NCI-H2171 treated with DMSO at 0.1 percent for 48 hours (cell line): ENCODE measurements at regions not wholly inside any gene's neighbourhood (a gene's known extent, or its start where the extent isn't known, plus 50 kb on each side); places are given as distances from the start of the nearest gene placed in this dataset.

Experiments used
- DNase-seq: peaks from one replicate; lab custom pipeline; 2025; lab: John Stamatoyannopoulos, UW

DNA sequence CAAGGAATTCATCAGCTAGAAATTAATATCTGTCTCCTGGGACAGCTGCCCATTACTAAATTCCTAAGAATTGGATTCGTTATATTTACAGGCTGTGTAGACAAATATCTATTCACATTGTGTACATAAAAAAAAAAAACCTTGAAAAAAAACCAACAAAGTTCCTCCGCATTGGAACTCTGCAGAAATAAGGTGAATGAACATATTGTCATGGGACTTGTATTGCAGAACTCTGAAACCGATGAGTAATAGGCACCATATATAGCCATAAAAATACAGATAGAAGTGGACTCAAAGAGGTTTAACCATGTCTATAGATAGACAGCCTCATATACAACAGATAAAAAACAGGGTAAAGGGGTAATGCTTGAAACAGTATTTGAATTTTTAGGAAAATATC, 909.9 kb upstream of the CHAC2 start:
- no peak for DNase-seq

DNA sequence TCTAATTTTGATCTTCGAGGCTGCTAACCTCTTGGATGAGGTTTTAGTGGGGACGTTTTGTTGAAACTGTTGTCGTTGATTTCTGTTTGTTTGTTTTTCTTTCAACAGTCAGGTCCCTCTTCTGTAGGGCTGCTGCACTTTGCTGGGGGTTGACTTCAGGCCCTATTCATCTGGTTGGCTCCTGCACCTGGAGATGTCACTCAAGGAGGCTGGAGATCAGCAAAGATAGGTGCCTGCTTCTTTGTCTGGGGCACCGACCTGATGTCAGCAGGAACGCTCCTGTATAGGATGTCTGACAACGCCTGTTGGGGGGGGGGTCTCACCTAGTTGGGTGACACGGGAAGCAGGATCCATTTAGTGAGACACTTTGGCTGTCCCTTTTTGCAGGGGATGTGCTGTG, 915.6 kb upstream of the CHAC2 start:
- DNase-seq, result no peak

DNA sequence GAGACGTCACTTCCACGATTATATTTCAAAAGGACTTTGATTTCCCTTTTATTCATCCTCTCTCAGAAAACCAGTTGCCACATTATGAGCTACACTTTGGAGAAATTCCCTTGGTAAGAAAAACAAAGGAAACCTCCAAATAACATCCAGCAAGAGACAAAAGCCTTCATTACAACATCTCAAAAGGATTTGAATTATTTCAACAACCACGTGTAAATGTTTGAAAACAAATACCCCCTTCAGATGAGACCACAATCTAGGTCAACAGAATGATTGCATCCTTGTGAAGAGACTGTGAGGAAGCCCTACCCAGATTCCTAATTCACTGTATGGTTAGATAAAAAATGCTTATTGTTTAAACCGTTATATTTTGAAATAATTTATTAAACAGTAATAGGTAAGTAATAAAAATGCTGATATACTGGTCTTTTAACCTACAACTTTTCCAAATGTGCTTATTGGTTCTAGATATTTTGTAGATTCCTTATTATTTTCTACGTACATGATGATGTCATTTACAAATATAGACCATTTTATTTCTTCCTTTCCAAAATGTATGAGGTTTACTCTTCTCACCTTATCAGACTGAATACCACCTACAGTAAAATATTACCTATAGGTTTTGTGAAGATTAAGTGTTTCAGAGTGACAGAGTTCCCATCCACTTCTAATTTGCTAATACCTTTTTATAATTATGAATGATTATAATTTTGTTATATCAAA, 922.7 kb upstream of the CHAC2 start:
- DNase-seq, result no peak

DNA sequence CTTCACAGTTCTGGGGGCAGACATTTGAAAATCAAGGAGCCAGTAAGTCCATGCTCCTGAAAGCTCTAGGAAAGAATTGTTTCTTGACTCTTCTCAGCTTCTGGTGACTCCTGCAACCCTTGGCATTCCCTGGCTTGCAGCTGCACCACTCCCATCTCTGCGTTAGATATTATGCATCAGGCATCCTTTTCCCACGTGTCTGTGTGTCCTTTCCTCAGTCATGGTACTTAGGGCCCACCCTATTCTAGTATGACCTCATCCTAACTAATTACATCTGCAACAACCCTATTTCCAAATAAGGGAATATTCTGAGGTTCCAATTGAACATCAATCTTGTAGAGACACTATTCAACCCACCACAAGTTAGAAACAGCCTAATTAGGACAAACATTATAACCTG, 931.7 kb upstream of the CHAC2 start:
- no peak for DNase-seq

DNA sequence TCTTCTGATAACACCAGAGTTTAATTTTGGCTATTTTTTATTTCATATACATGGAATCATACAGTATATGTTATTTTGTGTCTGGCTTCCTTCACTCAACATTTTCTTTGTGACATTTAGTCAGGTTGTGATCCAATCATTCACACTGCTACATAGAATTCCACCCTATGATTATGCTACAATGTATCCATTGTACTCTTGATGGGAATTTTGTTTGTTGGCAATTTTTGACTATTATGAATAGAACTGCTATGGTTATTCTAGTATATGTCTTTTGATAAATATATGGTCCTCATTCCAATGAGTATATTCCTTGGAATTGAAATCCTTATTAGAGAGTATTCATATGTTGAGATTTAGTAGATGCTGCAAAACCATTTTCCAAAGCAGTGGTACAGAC, 936.4 kb upstream of the CHAC2 start:
- no peak for DNase-seq

DNA sequence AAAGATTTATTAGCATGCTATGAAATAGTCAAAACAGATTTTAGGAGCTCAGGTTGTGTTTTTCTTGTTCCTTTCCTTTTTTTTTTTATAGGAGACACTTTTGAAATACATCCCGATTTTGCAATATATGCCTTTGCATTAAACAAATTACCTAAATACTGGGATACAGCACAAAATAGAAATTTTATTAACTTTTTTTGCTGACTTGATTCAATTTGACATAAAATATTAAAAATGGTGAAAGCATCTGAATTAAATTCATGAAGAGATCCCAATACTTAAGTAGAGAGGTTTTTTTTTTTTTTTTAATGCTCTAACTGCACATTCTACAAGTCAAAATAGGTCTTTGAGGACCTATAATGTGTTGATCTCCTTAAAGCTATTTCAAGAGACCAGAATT, 939.5 kb upstream of the CHAC2 start:
- no peak for DNase-seq

DNA sequence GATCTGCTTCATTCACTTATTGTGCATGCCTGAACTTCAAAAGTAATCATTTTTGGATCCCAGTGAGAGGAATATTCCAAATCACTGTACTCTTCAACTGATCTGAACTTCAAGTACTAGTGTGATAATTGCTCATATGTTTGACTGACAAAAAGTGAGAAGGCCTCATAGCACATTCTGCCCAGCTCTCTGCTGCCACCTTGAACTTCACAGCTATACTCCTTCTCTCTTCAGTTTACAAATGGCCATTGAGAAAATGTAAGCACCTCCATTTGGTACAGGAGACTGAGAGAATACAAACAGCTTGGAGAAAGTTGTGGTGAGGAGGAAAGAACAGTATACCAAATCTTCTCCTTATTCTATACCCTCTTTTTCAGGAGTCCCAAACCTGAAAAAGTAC, 946.0 kb upstream of the CHAC2 start:
- DNase-seq, result peak; percentile 50

DNA sequence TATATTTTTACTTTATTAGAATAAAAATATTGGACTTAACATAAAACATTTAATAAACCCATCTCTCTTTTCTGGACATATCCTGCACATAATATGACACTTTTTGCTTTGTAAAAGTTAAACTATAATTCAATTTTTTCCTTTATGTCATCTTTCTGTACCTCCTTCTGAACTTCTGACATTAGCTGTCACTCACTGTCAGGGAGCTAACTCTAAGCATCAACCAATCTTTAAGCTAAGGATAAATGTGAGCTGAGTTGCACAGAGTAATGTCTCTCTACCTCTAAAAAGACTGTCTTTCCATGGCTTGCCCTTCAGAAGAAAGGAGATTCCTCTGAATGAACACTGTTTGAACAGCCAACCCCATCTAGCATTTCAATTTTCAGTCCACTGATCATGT, 948.6 kb upstream of the CHAC2 start:
- DNase-seq, result no peak

DNA sequence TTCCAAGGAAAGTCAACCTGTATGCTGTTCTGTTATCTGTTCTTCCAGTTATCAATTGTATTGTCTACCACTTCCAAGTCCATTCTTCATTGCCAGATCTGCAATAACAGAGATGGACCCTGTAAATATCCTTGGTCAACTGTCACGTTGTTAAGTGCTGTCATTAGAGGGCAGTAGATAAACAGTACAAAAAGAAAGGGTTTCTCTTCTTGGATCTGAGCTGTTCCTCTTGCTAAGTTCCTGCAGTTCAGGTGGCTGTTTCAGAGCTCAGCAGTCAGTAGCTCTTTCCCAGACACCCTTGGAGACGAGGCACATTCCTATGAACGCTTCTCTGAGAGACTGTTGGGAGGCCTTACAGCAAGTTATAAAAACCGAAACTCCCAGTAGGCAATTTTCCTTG, 957.1 kb upstream of the CHAC2 start:
- peak; percentile 9 for DNase-seq

DNA sequence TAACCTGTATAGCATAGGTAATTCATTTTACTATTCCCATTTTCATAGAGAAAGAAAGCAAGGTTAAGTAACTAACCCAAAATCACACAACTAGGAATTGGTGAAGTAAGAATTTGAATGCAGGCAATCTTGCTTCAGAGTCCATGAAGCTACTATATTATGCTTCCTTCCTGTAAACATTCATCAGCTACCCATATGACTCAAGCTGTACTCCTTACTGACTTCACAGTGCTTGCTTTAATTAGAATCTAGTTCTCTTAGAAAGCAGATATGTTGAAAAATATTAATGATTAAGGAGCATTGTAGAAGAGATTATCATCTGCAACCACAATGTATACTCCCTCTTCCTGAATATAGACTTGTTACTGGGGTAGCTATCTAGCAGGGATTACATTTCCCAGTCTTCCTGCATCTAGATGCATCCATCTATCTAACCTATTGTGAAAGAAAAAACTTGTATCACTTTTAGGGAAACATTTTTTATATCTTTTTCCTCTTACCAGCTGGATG, 961.6 kb upstream of the CHAC2 start:
- no peak for DNase-seq

DNA sequence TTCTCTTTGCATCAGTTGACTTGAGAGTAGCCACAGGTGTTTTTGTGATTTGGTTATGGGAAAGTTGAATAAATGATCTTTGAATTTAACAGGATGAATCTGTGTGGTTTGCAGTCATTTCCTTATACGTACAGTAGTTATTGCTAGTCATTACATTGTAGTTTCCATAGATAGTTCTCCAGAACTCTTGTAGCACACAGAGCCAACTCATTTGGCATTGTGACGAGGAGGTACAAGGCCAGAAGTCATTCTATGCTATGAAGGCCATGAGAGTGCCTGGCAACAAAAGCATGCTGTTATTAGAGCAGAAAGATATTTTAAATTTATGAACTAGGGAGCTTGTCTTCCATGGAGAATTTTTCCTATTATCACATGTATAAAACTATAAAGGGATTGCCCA, 973.0 kb upstream of the CHAC2 start:
- DNase-seq, result no peak

DNA sequence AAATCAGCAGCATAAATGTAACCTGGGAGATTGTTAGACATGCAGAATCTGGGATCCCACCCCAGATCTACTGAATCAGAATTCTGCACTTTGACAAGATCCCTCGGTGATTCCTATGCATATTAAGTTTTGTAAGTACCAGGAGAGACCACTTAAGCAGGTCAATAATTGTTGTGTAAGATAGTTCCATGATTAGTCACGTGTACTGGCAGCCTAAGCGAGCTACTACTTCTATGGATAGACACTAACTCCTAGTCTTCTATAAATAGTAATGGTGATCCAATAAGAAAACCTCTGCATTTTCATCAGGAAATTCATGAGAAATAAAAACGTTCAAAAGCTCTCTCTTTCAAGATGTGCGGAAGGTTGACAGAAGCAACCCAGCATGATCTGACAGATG, 988.2 kb upstream of the CHAC2 start:
- no peak for DNase-seq

DNA sequence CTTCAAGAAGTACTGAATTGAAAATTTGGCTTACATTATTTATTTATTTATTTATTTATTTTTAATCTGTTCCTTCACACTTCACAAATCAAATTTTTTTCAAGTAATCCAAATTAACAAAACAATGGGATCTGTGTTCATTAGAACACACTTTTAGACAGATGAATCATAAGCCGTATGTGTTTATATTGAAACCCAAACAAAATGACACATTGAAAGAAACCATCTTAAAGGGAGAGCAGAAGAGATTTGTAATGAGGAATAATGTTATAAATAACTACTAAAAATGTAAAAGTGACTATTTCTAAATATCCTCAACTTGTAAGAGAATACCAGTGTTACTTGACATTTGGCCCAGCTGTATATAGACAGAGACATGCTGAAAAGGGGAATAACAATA, 991.0 kb upstream of the CHAC2 start:
- no peak for DNase-seq

DNA sequence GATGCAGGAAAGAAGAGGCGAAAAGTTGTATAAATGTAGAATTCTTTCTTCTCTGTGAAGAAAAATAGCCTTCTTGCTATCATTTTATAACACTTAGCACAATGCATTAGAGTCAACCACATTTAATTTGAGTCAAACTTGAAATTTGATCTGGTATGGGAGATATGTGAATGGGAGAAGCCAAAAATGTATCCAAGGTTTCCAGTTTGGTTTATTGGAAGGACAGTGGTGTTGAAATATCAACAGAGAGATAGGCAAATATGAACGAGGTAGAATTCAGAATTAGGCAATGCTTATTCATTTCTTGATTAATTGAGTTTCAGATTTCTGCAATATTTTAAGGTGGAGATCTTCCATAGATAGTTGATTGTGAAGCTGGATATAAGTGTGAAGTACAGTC, 991.9 kb upstream of the CHAC2 start:
- DNase-seq, result no peak

DNA sequence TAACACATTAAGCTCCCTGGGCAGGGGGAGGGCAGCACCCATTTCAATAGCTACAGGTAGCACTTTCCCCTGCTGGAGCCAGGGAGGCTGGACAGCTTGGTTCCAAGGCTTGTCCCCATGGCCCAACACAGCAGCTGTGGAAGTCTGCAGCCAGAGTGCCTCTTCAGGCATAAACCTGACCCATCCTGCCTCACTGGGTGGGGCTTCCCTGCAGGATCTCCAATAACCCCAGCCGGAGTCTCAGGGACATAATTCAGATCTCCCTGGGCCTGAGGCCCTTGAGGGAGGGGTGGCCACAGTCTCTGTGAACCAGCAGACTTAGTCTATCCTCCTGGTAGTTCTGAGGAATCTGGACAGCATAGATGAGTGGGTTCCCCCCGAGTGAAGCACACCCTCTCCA, 1001.9 kb upstream of the CHAC2 start:
- no peak for DNase-seq

DNA sequence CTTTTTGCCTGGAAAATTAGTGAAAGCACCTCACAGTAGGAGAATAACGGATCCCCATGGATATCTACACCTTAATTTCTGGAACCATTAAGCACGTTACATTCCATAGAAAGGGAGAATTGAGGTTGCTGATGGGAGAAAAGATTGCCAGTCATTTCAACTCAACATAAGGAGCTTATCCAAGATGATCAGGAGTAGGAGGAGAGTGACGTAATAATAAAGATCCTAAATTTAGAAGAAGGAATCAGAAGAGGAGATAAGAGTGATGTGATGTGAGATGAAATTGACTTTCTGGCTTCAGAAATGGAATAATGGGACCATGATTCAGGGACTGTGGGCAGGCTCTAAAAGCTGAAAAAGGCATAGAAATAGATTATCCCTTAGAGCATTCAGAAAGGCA, 1017.8 kb upstream of the CHAC2 start:
- no peak for DNase-seq

DNA sequence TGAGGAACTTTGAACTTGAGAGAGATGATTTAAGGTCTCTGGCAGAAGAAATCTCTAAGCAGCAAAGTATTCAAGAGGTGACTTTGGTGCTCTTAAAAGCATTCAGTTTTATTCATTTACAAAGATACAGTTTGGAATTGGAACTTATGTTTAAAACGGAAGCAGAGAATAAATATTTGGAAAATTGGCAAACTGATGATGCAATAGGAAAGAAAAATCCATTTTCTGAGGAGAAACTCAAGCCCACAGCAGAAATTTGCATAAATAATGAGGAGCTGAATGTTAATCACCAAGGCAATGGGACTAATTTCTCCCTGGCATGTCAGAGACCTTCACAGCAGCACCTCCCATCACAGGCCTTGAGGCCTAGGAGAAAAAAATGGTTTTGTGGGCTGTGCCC, 1022.5 kb upstream of the CHAC2 start:
- no peak for DNase-seq

DNA sequence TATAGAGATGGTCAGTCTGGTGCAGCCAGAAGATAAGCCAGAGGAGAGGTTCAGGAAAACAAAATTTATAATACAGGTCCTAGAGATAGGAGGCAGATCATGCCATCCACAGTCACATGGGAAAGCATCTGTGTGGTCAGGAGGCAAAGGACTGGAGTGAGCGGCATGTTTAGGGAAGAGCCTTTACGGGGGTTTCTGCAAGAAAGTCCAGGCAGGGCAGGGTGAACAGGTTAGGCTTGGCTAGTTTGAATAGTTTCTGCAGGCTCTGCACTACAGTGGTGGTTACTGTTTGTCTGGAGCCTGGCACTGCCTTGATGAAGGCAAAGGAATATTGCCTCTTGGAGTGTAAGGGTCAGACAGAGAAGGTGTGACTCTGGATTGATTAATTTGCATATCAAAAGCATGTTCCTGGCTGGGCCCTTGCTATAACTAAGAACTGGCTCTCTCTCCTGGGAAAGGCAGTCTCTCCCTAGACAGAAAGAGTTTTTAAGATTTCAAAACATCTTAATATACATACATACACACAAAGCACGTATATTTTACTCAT, 1034.7 kb upstream of the CHAC2 start:
- no peak for DNase-seq

DNA sequence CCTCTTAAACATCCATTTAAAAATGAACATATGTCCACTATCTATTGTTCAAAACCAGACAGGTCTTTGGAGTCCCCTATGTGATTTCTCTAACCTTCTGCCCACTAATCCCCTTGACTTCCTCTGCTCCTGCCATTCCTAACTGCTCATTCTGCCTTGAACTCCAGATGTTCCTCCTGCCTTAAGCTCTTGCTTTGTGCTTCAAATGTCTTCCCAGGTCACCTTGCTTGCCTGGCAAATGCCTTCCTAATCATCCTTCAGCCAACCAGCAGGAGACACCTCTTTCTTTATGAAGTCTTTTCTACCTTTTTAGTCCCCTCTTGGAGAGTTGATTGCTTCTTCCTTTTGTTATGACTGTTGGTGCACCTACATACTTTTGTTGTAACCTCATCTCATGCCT, 1043.0 kb upstream of the CHAC2 start:
- no peak for DNase-seq

DNA sequence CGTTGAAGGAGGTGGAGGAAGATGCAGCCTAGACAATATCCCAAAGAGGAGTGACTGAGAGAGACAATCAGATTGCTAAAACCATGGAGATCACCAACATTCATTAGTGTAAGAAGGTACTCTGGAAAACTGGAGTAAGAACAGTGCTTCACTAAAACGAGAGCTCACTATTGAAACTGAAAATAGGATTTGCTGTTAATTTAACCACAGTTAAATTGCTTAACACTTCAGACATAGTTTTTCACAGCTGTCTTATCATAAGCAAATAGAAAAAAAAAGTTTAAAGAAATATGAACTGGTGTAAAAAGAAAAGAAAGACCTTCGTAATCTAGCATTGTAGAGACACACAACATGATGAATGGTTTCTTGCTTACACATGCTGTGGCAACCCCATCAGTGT, 1049.8 kb upstream of the CHAC2 start:
- no peak for DNase-seq

DNA sequence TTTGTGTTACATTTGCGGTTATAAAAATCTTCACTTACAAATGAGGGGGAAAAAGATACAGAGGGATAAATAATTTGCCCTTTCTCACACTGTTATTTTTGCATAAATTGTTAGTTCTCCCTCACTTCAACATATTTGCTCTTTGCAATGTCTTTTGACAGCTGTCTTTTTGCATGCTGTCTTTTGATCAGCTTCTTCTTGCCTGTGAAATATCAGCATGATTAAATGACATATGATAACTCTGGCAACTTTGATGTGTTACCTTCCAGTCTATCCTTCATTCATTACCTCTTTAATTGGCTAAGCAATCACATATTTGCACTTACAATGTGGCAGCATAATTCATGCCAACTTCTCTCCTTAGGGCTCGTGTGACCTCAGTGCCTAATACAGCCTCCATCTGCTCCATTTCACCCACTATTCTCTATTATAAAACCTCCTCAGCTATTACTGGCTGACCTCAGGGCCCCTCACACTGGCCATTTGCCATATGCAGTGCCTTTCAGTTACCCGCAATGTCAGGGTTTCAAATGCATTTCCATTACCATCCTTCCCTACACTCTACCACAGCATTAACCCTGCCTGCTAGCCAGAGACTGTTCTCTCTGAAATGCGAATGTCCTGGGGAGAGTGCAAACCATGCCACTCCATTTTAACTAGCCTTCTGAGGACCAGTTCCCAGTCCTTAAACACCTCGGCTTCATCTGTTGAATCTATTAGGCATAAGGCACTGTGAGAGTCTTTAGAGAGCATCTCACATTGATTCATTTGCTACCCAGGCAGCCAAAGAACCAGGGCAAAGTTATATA, 1056.6 kb upstream of the CHAC2 start:
- peak; percentile 36 for DNase-seq

DNA sequence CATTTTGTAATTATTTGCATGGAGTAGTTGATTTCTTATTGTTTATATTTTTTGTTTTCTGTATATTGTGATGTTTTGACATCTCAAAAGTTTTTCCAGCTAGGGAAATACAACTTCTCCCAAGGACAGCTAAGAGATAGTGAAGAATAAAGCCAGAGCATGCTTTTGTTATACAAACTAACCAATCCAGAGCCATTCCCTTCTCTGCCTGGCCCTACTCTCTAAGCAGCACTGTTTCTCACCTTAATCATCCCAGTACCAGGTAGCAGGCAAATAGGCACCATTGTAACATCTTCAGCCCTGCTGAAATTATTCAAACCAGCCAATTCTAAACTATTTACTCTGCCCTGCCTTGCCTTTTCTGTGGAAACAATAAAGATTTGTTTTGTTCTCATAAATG, 1063.4 kb upstream of the CHAC2 start:
- DNase-seq, result no peak

DNA sequence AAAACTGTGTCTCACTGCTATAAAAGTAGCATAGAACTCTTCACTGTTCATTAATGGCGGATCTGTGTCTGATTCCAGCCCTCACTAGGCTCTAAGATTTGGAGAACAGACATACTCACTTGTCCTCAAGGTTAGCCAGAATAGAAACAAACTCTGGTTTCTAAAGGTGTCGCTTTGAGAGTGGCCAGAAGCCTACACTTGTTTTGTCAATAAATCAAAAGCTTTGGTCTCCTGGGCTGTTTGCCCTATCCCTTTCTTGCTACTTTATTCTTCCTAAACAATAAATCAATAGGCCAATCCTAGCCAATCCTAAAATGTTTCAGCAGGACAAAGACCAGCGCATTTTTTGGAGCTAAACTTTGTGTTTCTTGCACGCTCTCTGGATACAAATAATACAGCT, 1064.6 kb upstream of the CHAC2 start:
- no peak for DNase-seq
